ENCODE measurements at regions not wholly inside any gene's neighbourhood (a gene's known extent, or its start where the extent isn't known, plus 50 kb on each side); places are given as distances from the start of the nearest gene placed in this dataset.

GRCh38 chr1:81554534-81554933, 246.2 kb upstream of the ADGRL2 start:
- Histone ChIP-seq H3K4me1 (ENCODE audit: insufficient read depth, low read length) (no peaks in the 10 kb centered on the region), H4K20me1 (ENCODE audit: insufficient read depth, low read length) (no peaks in the 10 kb centered on the region), H3K9ac (ENCODE audit: insufficient read depth, low read depth, low read length) (no peak overlapping the region), H3K4me2 (ENCODE audit: low read depth, low read length) (no peak overlapping the region), H3K9me3 (ENCODE audit: low read length) (peaks cover 9% of the 10 kb centered on the region; the same call in 1 of the 2 replicates), H3K27me3 (ENCODE audit: control insufficient read depth in 1 of 2, insufficient read depth in 2 of 2, low read length in 2 of 2) (no peaks in the 10 kb centered on the region), H3K79me2 (ENCODE audit: insufficient read depth, low read length) (no peaks in the 10 kb centered on the region), H3K27ac (ENCODE audit: extremely low read length, insufficient read depth, low read length) (no peak overlapping the region), H3K4me3 (replicated peaks in 1 of 3; ENCODE audit: insufficient read depth in 1 of 3, low read depth in 2 of 3, low read length in 3 of 3) (no peak overlapping the region), H3K36me3 (replicated peaks in 1 of 2; ENCODE audit: control insufficient read depth in 1 of 2, insufficient read depth in 2 of 2, low read length in 2 of 2) (no peaks in the 10 kb centered on the region), H2AFZ (ENCODE audit: low read length) (no peak overlapping the region)
- DNase-seq (ENCODE audit: low spot score) (no peak), ATAC-seq (no peak), FAIRE-seq (no peak)
- BruUV-seq (replicated peaks) = no TSS peak
- intact Hi-C loops (cut with micrococcal nuclease; ENCODE audit: unreplicated experiment) (no loop called here), in situ Hi-C loops (cut with HindIII; ENCODE audit: extremely low pct_ligation_motif_present, low pct_unique_long_range_greater_than_20kb) (no loop called here)
- POLR2A ChIA-PET = no interaction called here
- TF ChIP-seq KAT7 (CRISPR knock-in tag; IDR thresholded peaks at IDR 0.05; ENCODE audit: borderline replicate concordance) = no peak
- no peak for TF ChIP-seq CBX1 (IDR thresholded peaks at IDR 0.05; ENCODE audit: low read depth)
- no peak for TF ChIP-seq ZNF512 (CRISPR knock-in tag; IDR thresholded peaks at IDR 0.05)
- no peak for TF ChIP-seq ZNF230 (CRISPR knock-in tag; IDR thresholded peaks at IDR 0.05)
- TF ChIP-seq ZSCAN29 (CRISPR knock-in tag; conservative IDR thresholded peaks at IDR 0.05) = no peak
- no peak for TF ChIP-seq SMC3 (IDR thresholded peaks at IDR 0.05; ENCODE audit: low read length)
- no peak for TF ChIP-seq ATF7-NPFF (CRISPR knock-in tag; IDR thresholded peaks at IDR 0.05; ENCODE audit: low read depth)
- CTCF ChIA-PET (ENCODE audit: low intra/inter-chr PET ratio, low total read pairs) = no interaction called here
- 0% methylated on average over 1 of the region's 1 CpG for WGBS (ENCODE audit: low lambda C conversion rate)

- TF ChIP-seq NKX3-1 (CRISPR knock-in tag; IDR thresholded peaks at IDR 0.05) (no peak), PHF8 (CRISPR knock-in tag; IDR thresholded peaks at IDR 0.05) (no peak), ZKSCAN8 (CRISPR knock-in tag; IDR thresholded peaks at IDR 0.05; ENCODE audit: borderline replicate concordance) (no peak), SMARCC2 (IDR thresholded peaks at IDR 0.05) (no peak), ZFP36L1 (CRISPR knock-in tag; IDR thresholded peaks at IDR 0.05) (no peak), ZNF879 (CRISPR knock-in tag; IDR thresholded peaks at IDR 0.05) (no peak), ISL2 (CRISPR knock-in tag; IDR thresholded peaks at IDR 0.05) (no peak)
- Histone ChIP-seq H3K27ac (ENCODE audit: extremely low read length, insufficient read depth, low read length) (no peak overlapping the region), H3K4me2 (ENCODE audit: low read depth, low read length) (no peak overlapping the region), H3K36me3 (replicated peaks in 1 of 2; ENCODE audit: control insufficient read depth in 1 of 2, insufficient read depth in 2 of 2, low read length in 2 of 2) (no peaks in the 10 kb centered on the region), H3K4me3 (replicated peaks in 1 of 3; ENCODE audit: insufficient read depth in 1 of 3, low read depth in 2 of 3, low read length in 3 of 3) (no peak overlapping the region), H3K79me2 (ENCODE audit: insufficient read depth, low read length) (no peaks in the 10 kb centered on the region), H3K9ac (ENCODE audit: insufficient read depth, low read depth, low read length) (no peak overlapping the region), H3K27me3 (ENCODE audit: control insufficient read depth in 1 of 2, insufficient read depth in 2 of 2, low read length in 2 of 2) (no peaks in the 10 kb centered on the region), H3K4me1 (ENCODE audit: insufficient read depth, low read length) (no peaks in the 10 kb centered on the region), H3K9me3 (ENCODE audit: low read length) (peaks cover 9% of the 10 kb centered on the region; the same call in 1 of the 2 replicates), H2AFZ (ENCODE audit: low read length) (no peak overlapping the region), H4K20me1 (ENCODE audit: insufficient read depth, low read length) (no peaks in the 10 kb centered on the region)
- ATAC-seq = no peak
- no peak for DNase-seq (ENCODE audit: low spot score)
- CTCF ChIA-PET (ENCODE audit: low intra/inter-chr PET ratio, low total read pairs) = no interaction called here
- WGBS (ENCODE audit: low lambda C conversion rate) = 2% methylated on average over 2 of the region's 2 CpGs
- intact Hi-C loops (cut with micrococcal nuclease; ENCODE audit: unreplicated experiment) (no loop called here), in situ Hi-C loops (cut with HindIII; ENCODE audit: extremely low pct_ligation_motif_present, low pct_unique_long_range_greater_than_20kb) (no loop called here)
- BruUV-seq (replicated peaks) = no TSS peak
- no peak for FAIRE-seq
- POLR2A ChIA-PET = no interaction called here
Observed at GRCh38 chr1:81554108-81554507, 246.6 kb upstream of the ADGRL2 start.

Data from HepG2 (cell line).